OCI-LY1 (cell line): ENCODE measurements at regions not wholly inside any gene's neighbourhood (a gene's known extent, or its start where the extent isn't known, plus 50 kb on each side); places are given as distances from the start of the nearest gene placed in this dataset.

Experiments used
- EZH2 ChIP-seq: fragments of 200-600 bp; sonication (generic), shearing (Covaris generic); IDR thresholded peaks from 2 replicates; pipeline ENCODE4 v1.8.0; 2017; ENCODE audit warnings: borderline replicate concordance, mixed run types, mild to moderate bottlenecking, antibody characterized with exemption, low read length, moderate library complexity, mixed read lengths
- TF ChIP-seq, protein P1 (sequence below): fragments of 200-600 bp; sonication (generic), shearing (Covaris generic); IDR thresholded peaks from 2 replicates; pipeline ENCODE4 v1.5.1; 2017; ENCODE audit warnings: mild to moderate bottlenecking, antibody characterized with exemption, low read length, moderate library complexity, mixed read lengths

DNA sequence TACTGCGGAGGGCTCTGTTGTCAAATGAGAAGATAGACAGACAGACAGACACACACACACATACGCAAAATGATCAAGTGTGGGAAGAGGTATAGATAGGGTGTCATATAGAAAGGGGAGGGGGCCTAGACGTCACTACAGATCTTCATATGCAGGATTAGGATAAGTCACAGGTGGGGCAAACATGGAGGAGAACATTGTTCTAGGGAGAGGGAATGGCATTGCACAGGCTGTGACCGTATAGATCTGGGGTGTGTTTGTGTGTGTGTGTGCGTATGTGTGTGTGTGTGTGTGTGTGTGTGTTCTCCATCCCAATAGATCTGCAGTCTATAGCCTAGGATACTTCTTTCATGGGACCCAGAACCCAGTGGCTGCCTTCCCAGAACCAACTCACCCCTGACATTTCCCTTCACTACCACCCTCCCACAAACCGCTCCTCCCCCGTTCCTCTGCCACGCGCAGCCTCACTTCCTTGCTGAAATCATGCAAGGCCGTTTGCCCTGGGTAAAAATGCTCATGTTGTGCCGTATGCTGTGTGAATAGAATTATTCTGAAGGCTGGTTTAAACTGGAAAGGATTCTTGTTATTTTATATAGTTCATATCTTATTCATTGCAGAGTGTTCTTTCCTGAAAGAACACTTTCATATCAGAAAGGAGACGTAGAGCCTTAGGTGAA is 50.5 kb upstream of the CCL1 start:
- TF ChIP-seq, protein P1, sequence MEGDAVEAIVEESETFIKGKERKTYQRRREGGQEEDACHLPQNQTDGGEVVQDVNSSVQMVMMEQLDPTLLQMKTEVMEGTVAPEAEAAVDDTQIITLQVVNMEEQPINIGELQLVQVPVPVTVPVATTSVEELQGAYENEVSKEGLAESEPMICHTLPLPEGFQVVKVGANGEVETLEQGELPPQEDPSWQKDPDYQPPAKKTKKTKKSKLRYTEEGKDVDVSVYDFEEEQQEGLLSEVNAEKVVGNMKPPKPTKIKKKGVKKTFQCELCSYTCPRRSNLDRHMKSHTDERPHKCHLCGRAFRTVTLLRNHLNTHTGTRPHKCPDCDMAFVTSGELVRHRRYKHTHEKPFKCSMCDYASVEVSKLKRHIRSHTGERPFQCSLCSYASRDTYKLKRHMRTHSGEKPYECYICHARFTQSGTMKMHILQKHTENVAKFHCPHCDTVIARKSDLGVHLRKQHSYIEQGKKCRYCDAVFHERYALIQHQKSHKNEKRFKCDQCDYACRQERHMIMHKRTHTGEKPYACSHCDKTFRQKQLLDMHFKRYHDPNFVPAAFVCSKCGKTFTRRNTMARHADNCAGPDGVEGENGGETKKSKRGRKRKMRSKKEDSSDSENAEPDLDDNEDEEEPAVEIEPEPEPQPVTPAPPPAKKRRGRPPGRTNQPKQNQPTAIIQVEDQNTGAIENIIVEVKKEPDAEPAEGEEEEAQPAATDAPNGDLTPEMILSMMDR: no peak
- no peak for TF ChIP-seq EZH2
